Endothelial cell of umbilical vein (primary cell): ENCODE measurements at regions not wholly inside any gene's neighbourhood (a gene's known extent, or its start where the extent isn't known, plus 50 kb on each side); places are given as distances from the start of the nearest gene placed in this dataset.

Experiments
- BruUV-seq: library from RNA; stranded (reverse); fragments of 400-500 nt; replicated peaks from 2 replicates; lab custom pipeline; 2021; lab: Mats Ljungman, UMichigan
- CTCF ChIA-PET: fragments of 300-600, 350-600 bp; sonication (Branson Sonifier 250); formaldehyde crosslinking; loops from one replicate; lab custom pipeline; 2021; ENCODE audit warnings: antibody characterized with exemption, inconsistent platforms; lab: Charles Lee
- POLR2A ChIA-PET: fragments of 300-600, 350-600 bp; sonication (Branson Sonifier 250); formaldehyde crosslinking; loops from one replicate; lab custom pipeline; 2021; ENCODE audit warnings: antibody characterized with exemption, inconsistent platforms; lab: Charles Lee
- DNase-seq: peaks from one replicate; pipeline ENCODE4 v3.0.0-alpha.2; 2011; ENCODE audit warnings: low read depth, low spot score
- FAIRE-seq: peaks from 2 replicates; lab custom pipeline; 2011; peaks lifted over from hg19 to GRCh38; lab: Jason Lieb, UNC
- H2AFZ ChIP-seq: 2 replicates; pipeline ENCODE4 v1.6.0; 2012; ENCODE audit warnings: low read depth, low read length, control low read depth, inconsistent platforms
- H3K27ac ChIP-seq: 2 replicates; pipeline ENCODE4 v1.5.1; 2011; ENCODE audit warnings: low read depth, mild to moderate bottlenecking, control low read depth, low read length, moderate library complexity; ENCODE audit not compliant: insufficient read depth
- H3K27me3 ChIP-seq, 2 experiments: 2 replicates each; pipeline versions ENCODE4 v1.6.0 to v1.6.1; 2011; ENCODE audit warnings: low read length in 2 of 2, mixed read lengths in 1 of 2; ENCODE audit not compliant: control insufficient read depth in 2 of 2, insufficient read depth in 2 of 2
- H3K36me3 ChIP-seq, 2 experiments: 2 replicates in 1 of 2; 3 replicates in 1 of 2; pipeline ENCODE4 v1.5.1; 2011; ENCODE audit warnings: low read length in 2 of 2, mild to moderate bottlenecking in 1 of 2, moderate library complexity in 1 of 2; ENCODE audit not compliant: control insufficient read depth in 2 of 2, insufficient read depth in 2 of 2; ENCODE audit errors: extremely low read depth in 1 of 2
- H3K4me1 ChIP-seq: 3 replicates; pipeline ENCODE4 v1.5.1; 2011; ENCODE audit warnings: mild to moderate bottlenecking, low read length; ENCODE audit not compliant: control insufficient read depth, insufficient read depth; ENCODE audit errors: extremely low read depth
- H3K4me2 ChIP-seq: 2 replicates; pipeline ENCODE4 v1.6.1; 2011; ENCODE audit warnings: low read length, control low read depth, mixed read lengths; ENCODE audit not compliant: insufficient read depth
- H3K4me3 ChIP-seq, 3 experiments: fragments of 200-600 bp in 1 of 3; sonication (generic), shearing (Covaris generic) in 1 of 3; replicated peaks in 1 of 3; 2 replicates each; pipeline ENCODE4 v1.5.1; 2011 to 2016; ENCODE audit warnings: control low read depth in 3 of 3, low read length in 3 of 3, mild to moderate bottlenecking in 2 of 3, inconsistent platforms in 1 of 3, low read depth in 1 of 3, moderate library complexity in 1 of 3; ENCODE audit not compliant: insufficient read depth in 1 of 3
- H3K79me2 ChIP-seq: 2 replicates; pipeline ENCODE4 v1.6.0; 2012; ENCODE audit warnings: low read length, inconsistent platforms; ENCODE audit not compliant: control insufficient read depth, insufficient read depth
- H3K9ac ChIP-seq: replicated peaks from 2 replicates; pipeline ENCODE3; 2011; ENCODE audit warnings: low read length, control low read depth; ENCODE audit not compliant: insufficient read depth; ENCODE audit errors: extremely low read depth
- H3K9me1 ChIP-seq: replicated peaks from 3 replicates; pipeline ENCODE4 v1.6.0; 2011; ENCODE audit warnings: mild to moderate bottlenecking, low read length; ENCODE audit not compliant: control insufficient read depth, insufficient read depth; ENCODE audit errors: extremely low read depth
- H3K9me3 ChIP-seq: replicated peaks from 2 replicates; pipeline ENCODE4 v1.5.1; 2012; ENCODE audit warnings: low read length, inconsistent platforms; ENCODE audit not compliant: control insufficient read depth, insufficient read depth
- H4K20me1 ChIP-seq: replicated peaks from 2 replicates; pipeline ENCODE3; 2011; ENCODE audit warnings: mild to moderate bottlenecking, low read length; ENCODE audit not compliant: control insufficient read depth, insufficient read depth; ENCODE audit errors: extremely low read depth
- CTCF ChIP-seq, 2 donors: IDR thresholded peaks; 1 replicate in 1 of 2; 2 replicates in 1 of 2; pipeline ENCODE4 v1.5.1; 2011; ENCODE audit warnings: low read length in 2 of 2, mild to moderate bottlenecking in 2 of 2, moderate library complexity in 2 of 2, control low read depth in 1 of 2, inconsistent platforms in 1 of 2, low read depth in 1 of 2; ENCODE audit not compliant: insufficient read depth in 1 of 2; ENCODE audit errors: extremely low read depth in 1 of 2
- EZH2 ChIP-seq: IDR thresholded peaks from 2 replicates; pipeline ENCODE4 v1.6.1; 2012; ENCODE audit warnings: borderline replicate concordance, low read depth, mild to moderate bottlenecking, moderate library complexity, low read length, inconsistent platforms; ENCODE audit not compliant: severe bottlenecking
- FOS ChIP-seq: IDR thresholded peaks from 2 replicates; pipeline ENCODE4 v1.6.1; 2011; ENCODE audit warnings: mild to moderate bottlenecking, low read length, moderate library complexity, borderline replicate concordance; ENCODE audit not compliant: insufficient read depth
- GATA2 ChIP-seq: IDR thresholded peaks from 2 replicates; pipeline ENCODE4 v1.7.0; 2011; ENCODE audit warnings: low read depth, mild to moderate bottlenecking, moderate library complexity, mixed read lengths, low read length; ENCODE audit not compliant: insufficient read length, insufficient read depth
- JUN ChIP-seq: IDR thresholded peaks from 2 replicates; pipeline ENCODE4 v1.6.1; 2011; ENCODE audit warnings: borderline replicate concordance, low read depth; ENCODE audit not compliant: insufficient read length, insufficient read depth
- MAX ChIP-seq: IDR thresholded peaks from 2 replicates; pipeline ENCODE4 v1.6.1; 2011; ENCODE audit not compliant: insufficient read depth, insufficient read length
- MYC ChIP-seq: IDR thresholded peaks from one replicate; pipeline ENCODE4 v1.6.1; 2011; ENCODE audit warnings: mild to moderate bottlenecking, low read depth, low read length
- POLR2A ChIP-seq: IDR thresholded peaks from 2 replicates; pipeline ENCODE4 v1.6.1; 2012; ENCODE audit warnings: low read depth, mild to moderate bottlenecking, control low read depth, low read length
- POLR2AphosphoS5 ChIP-seq: IDR thresholded peaks from 2 replicates; pipeline ENCODE4 v1.6.1; 2012; ENCODE audit warnings: low read depth, mild to moderate bottlenecking, control low read depth, low read length, moderate library complexity; ENCODE audit not compliant: insufficient read depth
- dilution Hi-C: fragments of 300-500 bp; cut with MboI; formaldehyde crosslinking; loops from one replicate; pipeline ENCODE4 v1.15.0; 2019; ENCODE audit warnings: low sequenced_read_pairs; ENCODE audit not compliant: extremely low pct_ligation_motif_present
- intact Hi-C: fragments of 100-400 bp; cut with micrococcal nuclease; formaldehyde crosslinking; loops from one replicate; pipeline ENCODE4 v1.10.0; 2022

- H3K4me2 ChIP-seq = no peak overlapping the region
- no peak overlapping the region for H3K4me3 ChIP-seq
- no peak for FAIRE-seq
- no peak overlapping the region for H3K27ac ChIP-seq
- peaks cover 7% of the 10 kb centered on the region for H3K4me1 ChIP-seq
- no peak overlapping the region for H2AFZ ChIP-seq
- ChIA-PET POLR2A (no interaction called here), CTCF (interaction anchor here (1.1 to 9.4 kb wide), 3 partner anchors 97 to 324 kb away, joined by 3 to 295 read pairs (median 18); partner anchors contain the start of gene BAMBI)
- no TSS peak for BruUV-seq
- H3K9me1 ChIP-seq = no peaks in the 10 kb centered on the region
- no peak overlapping the region for H3K9ac ChIP-seq
- H4K20me1 ChIP-seq = no peaks in the 10 kb centered on the region
- dilution Hi-C loops (no loop called here), intact Hi-C loops (loop anchor here (10.0 kb wide), 1 partner anchor 182 kb away; no protein-coding TSS in a partner anchor)
- H3K36me3 ChIP-seq = no peaks in the 10 kb centered on the region
- H3K27me3 ChIP-seq = peaks cover 0 to 2% of the 10 kb centered on the region in 2 experiments
- DNase-seq = no peak
- no peak for TF ChIP-seq POLR2AphosphoS5
- TF ChIP-seq MYC = no peak
- TF ChIP-seq JUN = no peak
- no peak for TF ChIP-seq FOS
- no peak for TF ChIP-seq POLR2A
- TF ChIP-seq EZH2 = no peak
- TF ChIP-seq GATA2 = no peak
- no peak for TF ChIP-seq CTCF (IDR thresholded peaks at IDR 0.05; ENCODE audit: extremely low read depth in 1 of 2, insufficient read depth in 1 of 2, low read depth in 1 of 2, low read length in 2 of 2)
- TF ChIP-seq MAX = no peak
- H3K9me3 ChIP-seq = no peaks in the 10 kb centered on the region
- H3K79me2 ChIP-seq = no peaks in the 10 kb centered on the region
Observed at GRCh38 chr10:28986856-28987255, 302.0 kb upstream of the LYZL1 start.
